BJ (cell line): ENCODE measurements at regions not wholly inside any gene's neighbourhood (a gene's known extent, or its start where the extent isn't known, plus 50 kb on each side); places are given as distances from the start of the nearest gene placed in this dataset.

Source experiments
- CTCF ChIA-PET: fragments of 350-600 bp; formaldehyde crosslinking; extraction: SDS; loops from one replicate; lab custom pipeline; 2021; ENCODE audit warnings: antibody characterized with exemption, inconsistent platforms; lab: Yijun Ruan, JAX
- POLR2A ChIA-PET: fragments of 300-600 bp; sonication (Branson Sonifier 250); formaldehyde crosslinking; extraction: SDS; loops from one replicate; lab custom pipeline; 2021; ENCODE audit warnings: antibody characterized with exemption; lab: Charles Lee
- DNase-seq: peaks from one replicate; pipeline ENCODE4 v3.0.0-alpha.2; 2011; ENCODE audit warnings: low read depth
- H3K27me3 ChIP-seq: 2 replicates; pipeline ENCODE4 v1.6.0; 2011; ENCODE audit warnings: low read length; ENCODE audit not compliant: control insufficient read depth, insufficient read depth
- H3K36me3 ChIP-seq: 2 replicates; pipeline ENCODE4 v1.5.1; 2011; ENCODE audit warnings: low read length; ENCODE audit not compliant: control insufficient read depth, insufficient read depth
- H3K4me3 ChIP-seq: 2 replicates; pipeline ENCODE4 v1.5.1; 2011; ENCODE audit warnings: low read depth, mild to moderate bottlenecking, control low read depth, low read length
- CTCF ChIP-seq: IDR thresholded peaks from 2 replicates; pipeline ENCODE4 v1.5.1; 2011; ENCODE audit warnings: low read depth, mild to moderate bottlenecking, control low read depth, inconsistent platforms, low read length, moderate library complexity; ENCODE audit not compliant: insufficient read depth

DNA sequence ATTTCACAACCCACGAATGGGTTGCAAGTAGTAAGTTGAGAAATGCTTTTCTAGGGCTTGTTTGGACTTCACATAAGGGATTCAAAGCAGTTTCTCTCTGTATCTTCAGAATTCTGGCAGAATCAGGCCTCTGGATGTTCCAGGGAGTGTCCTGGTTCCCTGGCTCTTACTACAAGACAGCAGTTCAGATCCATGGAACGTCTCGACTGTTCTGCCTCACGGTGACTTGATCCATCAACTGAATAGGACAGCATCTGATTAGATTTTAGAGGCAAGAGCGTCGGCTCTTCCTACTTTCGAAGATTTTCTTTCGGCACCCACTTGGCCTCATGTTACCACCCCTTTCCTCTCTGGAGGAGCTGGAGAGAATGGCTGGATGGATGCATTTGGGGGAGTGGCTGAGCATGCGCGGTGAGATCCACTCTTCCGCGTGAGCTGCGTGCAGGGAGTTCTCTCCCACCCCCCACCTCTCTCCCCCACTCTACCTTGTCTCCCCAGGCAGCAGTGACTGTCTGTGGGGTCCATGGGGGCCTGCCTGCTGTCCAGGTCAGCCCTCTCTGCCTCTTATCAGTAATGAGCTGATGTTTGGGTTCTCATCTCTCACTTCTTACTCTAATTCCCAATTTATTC, 132.5 kb downstream of the VAPA start:
- ChIA-PET CTCF (no interaction called here), POLR2A (no interaction called here)
- no peak for DNase-seq
- no peak for TF ChIP-seq CTCF
- H3K27me3 ChIP-seq, result no peaks in the 10 kb centered on the region
- no peak overlapping the region for H3K4me3 ChIP-seq
- H3K36me3 ChIP-seq, result peaks cover 1% of the 10 kb centered on the region; the same call in 1 of the 2 replicates

GRCh38 chr18:10047237-10047636, 133.4 kb downstream of the VAPA start:
- POLR2A ChIA-PET, result no interaction called here
- no peak for DNase-seq
- CTCF ChIA-PET, result no interaction called here
- TF ChIP-seq CTCF, result no peak
- Histone ChIP-seq H3K36me3 (peaks cover 1% of the 10 kb centered on the region; the same call in 1 of the 2 replicates), H3K27me3 (no peaks in the 10 kb centered on the region), H3K4me3 (no peak overlapping the region)

- Histone ChIP-seq H3K4me3 (no peak overlapping the region), H3K36me3 (no peaks in the 10 kb centered on the region), H3K27me3 (no peaks in the 10 kb centered on the region)
- ChIA-PET POLR2A (no interaction called here), CTCF (interaction anchor here (1.1 to 1.2 kb wide), 2 partner anchors 14 to 50 kb away, joined by 3 read pairs; no protein-coding TSS in a partner anchor)
- TF ChIP-seq CTCF, result peak; percentile 8; the same call in 1 of the 2 replicates
- DNase-seq, result no peak
Measured at GRCh38 chr18:10049747-10050146, 135.9 kb downstream of the VAPA start.

- no peak for DNase-seq
- CTCF ChIA-PET, result interaction anchor here (0.9 to 1.0 kb wide), 2 partner anchors 14 to 326 kb away, joined by 3 to 4 read pairs; no protein-coding TSS in a partner anchor
- TF ChIP-seq CTCF, result no peak
Measured at GRCh38 chr18:10050956-10051355, 137.1 kb downstream of the VAPA start.

DNA sequence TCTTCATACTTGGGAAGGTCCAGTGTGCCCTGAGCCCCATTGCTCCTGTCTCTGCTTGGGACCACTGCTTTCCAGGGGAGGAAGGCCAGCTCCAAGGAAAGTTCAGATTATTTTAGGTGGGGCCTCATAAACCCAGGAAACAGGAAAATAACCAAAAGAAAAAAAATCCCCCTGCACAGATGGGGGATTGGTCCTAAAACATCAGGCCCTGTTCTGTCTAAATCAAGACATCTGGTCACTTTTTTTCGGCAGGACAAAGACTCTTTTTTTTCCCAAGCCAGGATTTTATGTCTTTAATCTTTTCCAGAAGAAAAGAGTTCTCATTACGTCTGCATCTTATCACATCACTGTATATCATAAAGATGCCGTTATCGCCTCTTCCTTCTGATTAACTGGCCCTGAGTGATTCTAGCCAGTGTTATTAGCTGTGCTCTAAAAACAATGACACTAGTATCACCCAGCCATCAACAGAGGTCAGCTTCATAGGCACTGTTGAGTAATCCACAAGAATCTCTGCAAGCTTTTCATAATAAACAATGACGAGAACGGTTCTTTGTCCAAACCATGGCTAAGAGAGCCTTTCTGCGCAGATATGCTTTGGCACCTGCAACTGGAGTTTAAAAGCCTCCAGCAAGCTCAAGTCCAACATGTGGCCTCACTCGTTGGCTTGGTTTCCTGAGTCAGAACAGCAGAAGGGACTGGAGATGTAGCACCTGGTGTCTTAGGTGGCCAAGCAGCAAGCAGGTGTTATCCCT, 138.2 kb downstream of the VAPA start:
- peak; percentile 90 for DNase-seq
- POLR2A ChIA-PET, result no interaction called here
- Histone ChIP-seq H3K36me3 (no peaks in the 10 kb centered on the region), H3K4me3 (no peak overlapping the region), H3K27me3 (no peaks in the 10 kb centered on the region)
- CTCF ChIA-PET, result interaction anchor here (0.9 to 1.3 kb wide), 3 partner anchors 15 to 325 kb away, joined by 3 to 4 read pairs (median 3); no protein-coding TSS in a partner anchor
- no peak for TF ChIP-seq CTCF

More at GRCh38 chr18:10050956-10051355, 137.1 kb downstream of the VAPA start:
- H3K4me3 ChIP-seq, result no peak overlapping the region
- H3K27me3 ChIP-seq, result no peaks in the 10 kb centered on the region
- POLR2A ChIA-PET, result no interaction called here
- H3K36me3 ChIP-seq, result no peaks in the 10 kb centered on the region
